ENCODE measurements at regions not wholly inside any gene's neighbourhood (a gene's known extent, or its start where the extent isn't known, plus 50 kb on each side); places are given as distances from the start of the nearest gene placed in this dataset.

DNA sequence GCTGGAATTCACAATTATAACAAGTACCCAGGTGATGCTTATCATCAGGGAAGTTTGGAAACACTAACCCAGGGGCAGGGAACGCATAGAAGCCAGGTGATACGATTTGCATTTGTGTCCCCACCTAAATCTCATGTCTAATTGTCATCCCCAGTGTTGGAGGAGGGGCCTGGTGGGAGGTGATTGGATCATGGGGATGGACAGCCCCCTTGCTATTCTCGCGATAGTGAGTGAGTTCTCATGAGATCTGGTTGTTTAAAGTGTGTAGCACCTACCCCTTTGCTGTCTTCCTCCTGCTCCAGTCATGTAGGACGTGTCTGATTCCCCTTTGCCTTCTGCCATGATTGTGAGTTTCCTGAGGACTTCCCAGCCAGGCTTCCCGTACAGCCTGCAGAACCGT is 276.3 kb downstream of the UTP18 start:
- Histone ChIP-seq H3K4me1 (replicated peaks in 1 of 2; ENCODE audit: control insufficient read depth in 2 of 2, insufficient read depth in 2 of 2, low read length in 2 of 2) (no peaks in the 10 kb centered on the region), H3K79me2 (ENCODE audit: control insufficient read depth, insufficient read depth, low read length) (no peaks in the 10 kb centered on the region), H3K4me3 (no peak overlapping the region), H4K20me1 (replicated peaks; ENCODE audit: control insufficient read depth, insufficient read depth, low read length) (no peaks in the 10 kb centered on the region), H3K27me3 (ENCODE audit: control insufficient read depth in 2 of 2, insufficient read depth in 2 of 2, low read length in 2 of 2) (no peaks in the 10 kb centered on the region), H3K36me3 (ENCODE audit: control insufficient read depth, insufficient read depth, low read length) (no peaks in the 10 kb centered on the region), H3K9ac (ENCODE audit: insufficient read depth in 1 of 2, low read depth in 2 of 2, low read length in 2 of 2) (no peak overlapping the region), H3K9me3 (replicated peaks; ENCODE audit: control insufficient read depth, insufficient read depth, low read depth, low read length) (no peaks in the 10 kb centered on the region), H3K4me2 (ENCODE audit: insufficient read depth, low read length) (no peak overlapping the region), H3K27ac (ENCODE audit: extremely low read depth, low read depth, low read length) (no peak overlapping the region), H2AFZ (ENCODE audit: low read depth, low read length) (no peak overlapping the region), H3K9me1 (ENCODE audit: control insufficient read depth, insufficient read depth, low read length) (no peaks in the 10 kb centered on the region)
- peak in 1 of 4 experiments; percentile 3 for DNase-seq (ENCODE audit: extremely low read depth in 1 of 4, low spot score in 3 of 4)
- no peak for TF ChIP-seq KAT7 (CRISPR knock-in tag; IDR thresholded peaks at IDR 0.05; ENCODE audit: borderline replicate concordance)
- TF ChIP-seq, protein P1, sequence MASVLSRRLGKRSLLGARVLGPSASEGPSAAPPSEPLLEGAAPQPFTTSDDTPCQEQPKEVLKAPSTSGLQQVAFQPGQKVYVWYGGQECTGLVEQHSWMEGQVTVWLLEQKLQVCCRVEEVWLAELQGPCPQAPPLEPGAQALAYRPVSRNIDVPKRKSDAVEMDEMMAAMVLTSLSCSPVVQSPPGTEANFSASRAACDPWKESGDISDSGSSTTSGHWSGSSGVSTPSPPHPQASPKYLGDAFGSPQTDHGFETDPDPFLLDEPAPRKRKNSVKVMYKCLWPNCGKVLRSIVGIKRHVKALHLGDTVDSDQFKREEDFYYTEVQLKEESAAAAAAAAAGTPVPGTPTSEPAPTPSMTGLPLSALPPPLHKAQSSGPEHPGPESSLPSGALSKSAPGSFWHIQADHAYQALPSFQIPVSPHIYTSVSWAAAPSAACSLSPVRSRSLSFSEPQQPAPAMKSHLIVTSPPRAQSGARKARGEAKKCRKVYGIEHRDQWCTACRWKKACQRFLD (CRISPR knock-in tag; IDR thresholded peaks at IDR 0.05) = no peak
- no peak for TF ChIP-seq ZNF175 (CRISPR knock-in tag; IDR thresholded peaks at IDR 0.05; ENCODE audit: low read depth)
- no peak for TF ChIP-seq MTA1 (IDR thresholded peaks at IDR 0.05; ENCODE audit: borderline replicate concordance)
- TF ChIP-seq RBM25 (IDR thresholded peaks at IDR 0.05; ENCODE audit: low read depth, low read length, severe bottlenecking) = peak; percentile 45
- peak; percentile 84 for TF ChIP-seq CHD2 (IDR thresholded peaks at IDR 0.05; ENCODE audit: low read depth, low read length)
- TF ChIP-seq, protein P2, sequence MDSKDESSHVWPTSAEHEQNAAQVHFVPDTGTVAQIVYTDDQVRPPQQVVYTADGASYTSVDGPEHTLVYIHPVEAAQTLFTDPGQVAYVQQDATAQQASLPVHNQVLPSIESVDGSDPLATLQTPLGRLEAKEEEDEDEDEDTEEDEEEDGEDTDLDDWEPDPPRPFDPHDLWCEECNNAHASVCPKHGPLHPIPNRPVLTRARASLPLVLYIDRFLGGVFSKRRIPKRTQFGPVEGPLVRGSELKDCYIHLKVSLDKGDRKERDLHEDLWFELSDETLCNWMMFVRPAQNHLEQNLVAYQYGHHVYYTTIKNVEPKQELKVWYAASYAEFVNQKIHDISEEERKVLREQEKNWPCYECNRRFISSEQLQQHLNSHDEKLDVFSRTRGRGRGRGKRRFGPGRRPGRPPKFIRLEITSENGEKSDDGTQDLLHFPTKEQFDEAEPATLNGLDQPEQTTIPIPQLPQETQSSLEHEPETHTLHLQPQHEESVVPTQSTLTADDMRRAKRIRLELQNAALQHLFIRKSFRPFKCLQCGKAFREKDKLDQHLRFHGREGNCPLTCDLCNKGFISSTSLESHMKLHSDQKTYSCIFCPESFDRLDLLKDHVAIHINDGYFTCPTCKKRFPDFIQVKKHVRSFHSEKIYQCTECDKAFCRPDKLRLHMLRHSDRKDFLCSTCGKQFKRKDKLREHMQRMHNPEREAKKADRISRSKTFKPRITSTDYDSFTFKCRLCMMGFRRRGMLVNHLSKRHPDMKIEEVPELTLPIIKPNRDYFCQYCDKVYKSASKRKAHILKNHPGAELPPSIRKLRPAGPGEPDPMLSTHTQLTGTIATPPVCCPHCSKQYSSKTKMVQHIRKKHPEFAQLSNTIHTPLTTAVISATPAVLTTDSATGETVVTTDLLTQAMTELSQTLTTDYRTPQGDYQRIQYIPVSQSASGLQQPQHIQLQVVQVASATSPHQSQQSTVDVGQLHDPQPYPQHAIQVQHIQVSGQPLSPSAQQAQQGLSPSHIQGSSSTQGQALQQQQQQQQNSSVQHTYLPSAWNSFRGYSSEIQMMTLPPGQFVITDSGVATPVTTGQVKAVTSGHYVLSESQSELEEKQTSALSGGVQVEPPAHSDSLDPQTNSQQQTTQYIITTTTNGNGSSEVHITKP (IDR thresholded peaks at IDR 0.05; ENCODE audit: partially characterized antibody) = no peak
- ATAC-seq = peak; percentile 50; the same call in 2 of the 3 replicates
- FAIRE-seq = no peak
- POLR2A ChIA-PET = no interaction called here
- CTCF ChIA-PET (ENCODE audit: low intra/inter-chr PET ratio) = no interaction called here
- intact Hi-C loops (cut with micrococcal nuclease) (loop anchor here (2.0 to 5.0 kb wide), 2 partner anchors 214 to 238 kb away; no protein-coding TSS in a partner anchor), in situ Hi-C loops (cut with MboI) (no loop called here)
- no TSS peak for BruUV-seq (replicated peaks)
- WGBS (ENCODE audit: insufficient coverage, low coverage, missing lambda C conversion rate) = 0% methylated on average over 6 of the region's 7 CpGs
